GM18909 (cell line): ENCODE measurements at regions not wholly inside any gene's neighbourhood (a gene's known extent, or its start where the extent isn't known, plus 50 kb on each side); places are given as distances from the start of the nearest gene placed in this dataset.

ENCODE experiments used
- ATAC-seq: cut with Tn5 transposase; IDR thresholded peaks from one replicate; pipeline ENCODE4 v1.9.1; 2021; ENCODE audit warnings: mild to moderate bottlenecking; ENCODE audit not compliant: unreplicated experiment, poor library complexity

- ATAC-seq = no peak
These were observed 51.1 kb upstream of the GRIK3 start for GRCh38 chr1:37085393-37085792.

GRCh38 chr1:37089750-37090149, 55.4 kb upstream of the GRIK3 start:
- no peak for ATAC-seq

GRCh38 chr1:37090671-37091070, 56.4 kb upstream of the GRIK3 start:
- no peak for ATAC-seq

GRCh38 chr1:37092937-37093336, 58.6 kb upstream of the GRIK3 start:
- ATAC-seq = no peak

- ATAC-seq = no peak
These were observed 60.0 kb upstream of the GRIK3 start for GRCh38 chr1:37094302-37094701.

GRCh38 chr1:37096523-37096922, 62.2 kb upstream of the GRIK3 start:
- ATAC-seq = no peak

- no peak for ATAC-seq
These were observed 63.4 kb upstream of the GRIK3 start for GRCh38 chr1:37097731-37098130.

GRCh38 chr1:37098237-37098636, 63.9 kb upstream of the GRIK3 start:
- ATAC-seq = no peak

GRCh38 chr1:37100310-37100709, 66.0 kb upstream of the GRIK3 start:
- no peak for ATAC-seq

- no peak for ATAC-seq
These were observed 68.5 kb upstream of the GRIK3 start for GRCh38 chr1:37102656-37103382.

- ATAC-seq = no peak
These were observed 71.6 kb upstream of the GRIK3 start for GRCh38 chr1:37105911-37106310.

GRCh38 chr1:37107153-37107907, 73.0 kb upstream of the GRIK3 start:
- no peak for ATAC-seq

- ATAC-seq = no peak
These were observed 74.4 kb upstream of the GRIK3 start for GRCh38 chr1:37108596-37109188.

GRCh38 chr1:37112430-37112829, 78.1 kb upstream of the GRIK3 start:
- no peak for ATAC-seq

GRCh38 chr1:37113285-37113997, 79.1 kb upstream of the GRIK3 start:
- ATAC-seq = no peak

- ATAC-seq = no peak
These were observed 84.5 kb upstream of the GRIK3 start for GRCh38 chr1:37118790-37119189.

- no peak for ATAC-seq
These were observed 86.0 kb upstream of the GRIK3 start for GRCh38 chr1:37120279-37120678.

- no peak for ATAC-seq
These were observed 89.2 kb upstream of the GRIK3 start for GRCh38 chr1:37123276-37124115.

GRCh38 chr1:37124501-37124900, 90.2 kb upstream of the GRIK3 start:
- no peak for ATAC-seq

GRCh38 chr1:37125295-37125694, 91.0 kb upstream of the GRIK3 start:
- no peak for ATAC-seq
